Left hindlimb (tissue), 1 donor: ENCODE measurements at regions not wholly inside any gene's neighbourhood (a gene's known extent, or its start where the extent isn't known, plus 50 kb on each side); places are given as distances from the start of the nearest gene placed in this dataset.
"Not testable (repeated sequence)": the region's sequence is repeated elsewhere in the genome, so short reads cannot be mapped to it uniquely, and the experiment has no call there.

ENCODE experiments used
- DNase-seq: peaks from one replicate; pipeline ENCODE4 v3.0.0-alpha.2; 2018

DNA sequence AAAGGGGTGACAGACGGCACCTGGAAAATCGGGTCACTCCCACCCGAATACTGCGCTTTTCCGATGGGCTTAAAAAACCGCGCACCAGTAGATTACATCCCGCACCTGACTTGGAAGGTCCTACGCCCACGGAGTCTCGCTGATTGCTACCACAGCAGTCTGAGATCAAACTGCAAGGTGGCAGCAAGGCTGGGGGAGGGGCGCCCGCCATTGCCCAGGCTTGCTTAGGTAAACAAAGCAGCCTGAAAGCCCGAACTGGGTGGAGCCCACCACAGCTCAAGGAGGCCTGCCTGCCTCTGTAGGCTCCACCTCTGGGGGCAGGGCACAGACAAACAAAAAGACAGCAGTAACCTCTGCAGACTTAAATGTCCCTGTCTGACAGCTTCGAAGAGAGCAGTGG is 234.2 kb upstream of the ANXA10 start:
- not testable (repeated sequence) for DNase-seq

DNA sequence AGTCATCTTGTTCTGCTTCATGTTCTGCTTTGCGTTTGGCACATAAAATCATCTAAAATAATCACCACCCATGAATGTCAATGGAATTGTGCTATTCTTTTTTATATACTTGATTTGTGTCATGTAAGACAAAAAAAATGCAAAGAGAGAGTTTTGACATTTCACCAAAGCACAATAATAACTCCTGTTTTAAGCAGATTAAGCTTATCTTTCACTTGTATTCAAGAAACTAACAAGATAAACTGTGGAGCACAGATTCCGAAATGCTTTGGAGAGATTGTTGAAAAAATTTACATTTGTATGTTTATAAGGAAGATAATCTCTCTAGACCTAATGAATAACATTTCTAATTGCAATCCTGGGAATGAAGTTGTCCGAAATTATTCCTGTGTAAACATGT is 225.1 kb upstream of the ANXA10 start:
- no peak for DNase-seq

DNA sequence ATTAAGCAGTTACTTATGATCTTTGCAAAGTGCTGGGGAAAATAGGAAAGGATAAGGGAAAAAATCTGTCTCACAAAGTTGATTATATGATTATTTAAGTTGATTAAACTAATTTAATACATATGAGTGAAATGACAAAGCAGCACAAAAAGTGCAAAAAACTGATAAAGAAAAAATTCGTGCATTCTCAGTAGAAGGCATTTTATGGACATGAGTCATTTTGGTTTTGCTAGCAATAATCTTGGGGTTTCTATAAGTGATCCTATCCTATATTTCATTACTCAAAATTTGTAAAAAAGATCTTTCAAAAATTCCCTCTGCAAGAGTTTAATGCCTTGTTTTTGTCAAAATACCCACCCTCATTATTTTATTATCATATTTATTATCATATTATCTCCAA is 224.2 kb upstream of the ANXA10 start:
- no peak for DNase-seq

DNA sequence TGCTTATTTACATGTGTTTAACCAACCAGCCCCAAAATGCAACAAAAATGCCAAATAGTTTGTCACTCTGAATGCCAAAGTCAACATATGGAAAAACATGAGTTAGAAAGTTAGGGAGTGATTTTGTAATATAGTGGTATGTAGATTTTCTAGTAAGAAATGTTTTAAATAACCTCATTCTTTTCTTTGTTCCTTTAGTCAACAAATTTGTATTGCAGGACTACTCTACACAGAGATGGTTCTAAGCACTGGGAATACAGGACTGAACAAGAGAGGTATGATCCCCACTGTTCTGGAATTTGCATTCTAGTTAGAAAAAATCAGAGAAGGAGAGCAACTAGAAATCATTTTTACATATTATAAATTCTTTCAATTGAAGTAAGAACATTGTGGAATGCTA is 218.8 kb upstream of the ANXA10 start:
- DNase-seq = no peak

DNA sequence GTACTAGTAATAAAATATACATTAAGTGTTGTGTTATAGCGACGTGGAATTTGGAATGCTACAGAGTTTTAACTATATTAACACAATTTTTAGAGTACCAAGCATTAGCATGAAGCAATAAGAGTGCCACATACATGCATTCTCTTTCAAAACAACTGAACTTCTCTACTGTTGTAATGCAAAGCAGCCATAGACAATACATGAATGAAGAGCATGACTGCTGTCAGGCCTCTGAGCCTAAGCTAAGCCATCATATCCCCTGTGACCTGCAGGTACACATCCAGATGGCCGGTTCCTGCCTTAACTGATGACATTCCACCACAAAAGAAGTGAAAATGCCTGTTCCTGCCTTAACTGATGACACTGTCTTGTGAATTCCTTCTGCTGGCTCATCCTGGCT is 216.2 kb upstream of the ANXA10 start:
- not testable (repeated sequence) for DNase-seq

DNA sequence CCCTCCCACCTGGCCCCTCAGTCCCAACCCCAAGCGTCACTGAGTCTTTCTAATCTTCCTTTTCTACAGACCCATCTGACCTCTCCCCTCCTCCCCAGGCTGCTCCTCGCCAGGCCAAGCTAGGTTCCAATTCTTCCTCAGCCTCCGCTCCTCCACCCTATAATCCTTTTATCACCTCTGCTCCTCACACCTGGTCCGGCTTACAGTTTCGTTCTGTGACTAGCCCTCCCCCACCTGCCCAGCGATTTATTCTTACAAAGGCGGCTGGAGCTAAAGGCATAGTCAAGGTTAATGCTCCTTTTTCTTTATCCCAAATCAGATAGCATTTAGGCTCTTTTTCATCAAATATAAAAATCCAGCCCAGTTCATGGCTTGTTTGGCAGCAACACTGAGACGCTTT is 214.5 kb upstream of the ANXA10 start:
- not testable (repeated sequence) for DNase-seq

DNA sequence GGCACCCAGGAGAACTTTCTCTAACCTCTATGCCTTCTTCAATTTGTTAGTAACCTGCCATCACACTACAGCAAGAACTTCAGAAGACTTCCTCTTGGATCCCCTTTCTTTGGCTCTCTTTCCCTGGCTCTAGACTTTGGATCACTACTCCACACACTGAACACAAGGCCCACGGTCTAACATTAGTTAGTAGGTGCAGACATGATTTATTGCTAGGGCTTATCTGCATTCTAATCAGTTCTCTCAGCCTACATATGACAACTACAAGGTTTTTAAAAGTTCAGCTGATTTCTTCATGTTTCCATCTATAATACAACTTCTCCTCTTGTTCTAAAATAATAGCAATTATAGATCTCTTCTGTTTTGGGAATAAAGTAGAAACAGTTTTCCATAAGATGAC is 209.1 kb upstream of the ANXA10 start:
- DNase-seq = no peak

DNA sequence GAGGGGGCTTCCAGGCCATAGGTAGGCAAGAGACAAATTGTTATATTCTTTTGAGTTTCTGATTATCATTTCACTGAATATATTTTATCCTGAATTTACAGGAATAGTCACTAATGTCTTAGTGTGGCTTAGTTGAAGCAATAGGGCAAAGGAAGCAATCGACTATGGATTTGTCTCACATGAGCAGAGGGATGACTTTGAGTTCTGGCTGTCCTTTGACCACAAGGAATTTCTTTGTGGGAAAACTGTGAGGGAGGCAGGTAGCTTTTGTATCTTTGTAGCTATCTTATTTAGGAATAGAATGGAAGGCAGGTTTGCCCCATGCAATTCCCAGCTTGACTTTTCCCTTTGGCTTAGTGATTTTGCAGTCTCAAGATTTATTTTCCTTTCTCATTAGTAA is 207.3 kb upstream of the ANXA10 start:
- no peak for DNase-seq

DNA sequence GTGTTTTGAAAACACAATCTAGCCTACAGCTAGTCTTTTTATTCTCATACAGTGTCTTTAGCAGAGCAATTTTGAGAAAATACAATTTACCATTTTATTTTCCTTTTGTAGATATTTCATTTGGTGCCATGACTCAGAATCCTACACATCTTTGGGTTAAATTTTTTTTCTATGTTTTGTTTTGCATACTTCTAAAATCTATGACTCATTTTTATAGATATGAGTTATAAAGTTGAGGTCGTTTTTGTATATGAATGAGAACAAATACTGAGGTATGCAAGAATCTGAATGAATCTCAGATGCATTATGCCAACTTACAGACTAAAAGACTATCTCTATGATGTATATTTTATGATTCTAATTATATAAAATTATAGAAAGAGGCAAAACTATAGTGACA is 206.5 kb upstream of the ANXA10 start:
- no peak for DNase-seq

DNA sequence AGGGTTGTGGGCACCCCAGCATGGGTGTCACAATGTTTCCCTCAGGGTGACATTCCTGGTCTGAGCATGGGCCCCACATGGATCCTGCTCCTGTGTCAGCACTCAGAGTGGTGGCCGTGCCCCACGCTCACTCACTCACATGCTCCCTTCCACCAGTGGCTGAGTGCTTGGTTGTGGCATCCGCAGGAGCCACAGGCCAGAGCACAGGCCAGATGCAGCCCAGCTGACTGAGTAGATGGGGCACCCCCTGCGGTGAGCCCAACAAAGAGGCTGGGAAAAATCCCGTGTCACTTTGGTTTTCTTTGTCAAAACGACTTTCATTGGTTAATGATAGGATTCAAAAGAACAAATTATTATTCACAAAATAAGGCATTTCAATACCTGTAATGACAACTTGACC is 204.6 kb upstream of the ANXA10 start:
- DNase-seq = no peak

DNA sequence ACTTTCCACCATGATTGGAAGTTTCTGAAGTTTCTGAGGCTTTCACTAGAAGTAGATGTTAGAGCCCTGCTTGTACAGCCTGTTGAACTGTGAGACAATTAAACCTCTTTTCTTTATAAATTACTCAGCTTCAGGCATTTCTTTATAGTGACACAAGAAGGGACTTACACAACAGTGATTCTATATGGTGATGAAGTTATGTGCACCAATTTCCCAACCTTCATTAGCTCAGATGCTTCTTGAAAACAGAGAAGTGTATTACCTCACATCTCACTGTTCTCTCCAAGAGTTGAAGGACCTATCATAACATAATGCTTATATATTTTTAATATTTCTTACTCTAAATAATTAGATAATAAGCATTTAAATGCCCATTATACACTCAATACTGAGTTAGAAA is 202.1 kb upstream of the ANXA10 start:
- DNase-seq = no peak

DNA sequence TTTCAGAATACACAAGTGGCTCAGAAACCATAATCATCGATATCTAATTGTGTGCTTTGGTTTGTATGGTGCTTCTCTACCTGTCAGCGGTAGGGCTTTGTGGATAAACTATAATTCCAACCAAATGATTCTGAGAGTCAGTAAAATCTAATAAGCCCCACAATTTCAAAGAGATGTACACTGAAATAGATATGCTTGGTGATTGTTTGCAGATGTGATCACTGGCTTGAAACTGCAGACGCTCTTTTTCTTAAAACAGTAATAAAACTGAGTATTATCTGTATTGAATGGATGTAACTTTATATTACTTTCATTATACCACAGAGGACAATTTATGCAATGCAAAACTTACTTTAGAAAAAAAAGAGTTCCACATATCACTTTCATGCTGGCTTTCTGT is 198.8 kb upstream of the ANXA10 start:
- DNase-seq = no peak

DNA sequence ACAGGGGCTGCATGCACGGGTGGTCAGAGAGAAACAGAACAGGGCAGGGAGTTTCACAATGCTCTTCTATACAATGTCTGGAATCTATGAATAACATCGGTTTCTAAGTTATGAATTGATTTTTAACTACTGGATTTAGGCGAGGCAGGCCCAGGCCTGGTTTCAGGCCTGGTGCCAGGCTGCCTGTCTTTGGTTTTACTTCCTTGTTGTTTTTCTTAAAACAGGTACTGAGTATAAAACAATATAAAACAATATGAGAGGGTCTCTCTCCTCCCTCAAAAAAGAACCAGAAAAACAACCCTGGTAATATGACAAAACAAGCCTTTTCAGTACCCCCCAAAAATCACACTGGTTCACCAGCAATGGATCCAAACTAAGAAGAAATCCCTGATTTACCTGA is 196.1 kb upstream of the ANXA10 start:
- DNase-seq = not testable (repeated sequence)

DNA sequence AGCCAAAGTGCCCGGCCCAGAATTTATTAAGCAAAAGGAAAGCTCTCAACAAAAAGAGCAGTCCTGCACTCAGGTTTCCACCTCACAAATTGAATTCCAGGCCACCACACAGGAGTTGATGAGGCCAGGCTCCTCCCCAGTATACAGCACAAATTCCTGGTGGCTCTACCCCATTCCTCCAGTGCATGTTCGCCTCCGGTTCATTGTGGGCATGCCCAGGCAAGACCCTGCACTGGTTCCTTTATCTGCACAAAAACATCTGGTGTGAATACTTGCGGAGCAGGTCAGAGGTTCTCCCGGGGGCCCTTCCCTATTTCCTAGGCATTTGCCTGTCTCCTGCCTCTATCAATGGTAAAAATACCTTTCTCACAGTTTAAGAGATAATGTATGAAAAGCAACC is 195.2 kb upstream of the ANXA10 start:
- no peak for DNase-seq

DNA sequence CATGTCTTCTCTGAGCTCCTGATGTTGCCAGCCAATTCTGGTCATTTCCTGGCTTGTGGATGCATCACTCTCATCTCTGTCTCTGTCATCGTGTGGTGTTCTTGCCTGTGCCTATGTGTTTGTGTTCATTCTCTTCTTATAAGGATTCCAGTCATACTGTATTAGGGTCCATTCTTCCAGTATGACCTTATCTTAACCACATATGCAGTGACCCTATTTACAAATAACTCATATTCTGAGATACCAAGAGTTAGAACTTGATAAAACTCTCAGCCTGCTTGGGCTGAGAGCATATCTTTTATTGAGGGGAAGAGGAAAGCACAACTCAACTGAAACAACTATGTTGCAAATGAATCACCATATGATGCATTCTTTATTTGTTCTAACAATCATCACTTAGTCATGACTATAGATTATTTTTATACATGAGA is 189.0 kb upstream of the ANXA10 start:
- no peak for DNase-seq

DNA sequence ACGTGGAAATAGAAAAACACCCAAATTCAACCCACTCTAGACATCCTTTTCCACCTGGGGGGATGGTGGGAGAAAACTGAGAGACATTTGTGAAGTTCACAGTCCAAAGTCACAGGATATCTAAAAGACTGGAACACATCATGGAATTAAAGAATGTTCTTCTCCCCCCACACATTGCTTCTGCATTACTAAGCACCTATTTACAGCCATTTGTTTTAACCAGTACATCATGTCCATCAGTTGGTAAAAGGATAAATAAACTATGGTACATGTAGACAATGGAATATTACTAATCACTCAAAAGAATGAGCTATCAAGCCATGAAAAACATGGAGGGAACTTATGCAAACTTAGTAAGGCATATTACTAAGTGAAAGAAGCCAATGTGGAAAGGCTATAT is 185.5 kb upstream of the ANXA10 start:
- no peak for DNase-seq

DNA sequence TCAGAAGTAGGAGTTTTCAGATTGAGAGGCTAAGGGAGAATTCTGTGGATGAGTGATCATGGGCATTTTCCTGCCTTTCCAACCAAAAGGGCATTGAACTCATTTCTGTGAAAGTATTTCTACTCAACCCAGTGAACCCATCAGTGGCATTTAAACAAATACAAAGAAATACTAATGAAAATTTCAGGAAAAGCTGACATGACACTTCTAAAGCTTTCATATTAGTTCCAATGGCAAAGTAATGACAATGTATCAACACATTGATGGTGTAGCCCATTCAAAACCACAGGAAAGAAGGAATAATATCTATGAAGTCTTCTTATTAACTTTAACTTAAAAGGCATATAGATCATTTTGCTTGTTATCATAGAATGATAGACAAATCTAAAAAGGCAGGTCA is 183.5 kb upstream of the ANXA10 start:
- no peak for DNase-seq

DNA sequence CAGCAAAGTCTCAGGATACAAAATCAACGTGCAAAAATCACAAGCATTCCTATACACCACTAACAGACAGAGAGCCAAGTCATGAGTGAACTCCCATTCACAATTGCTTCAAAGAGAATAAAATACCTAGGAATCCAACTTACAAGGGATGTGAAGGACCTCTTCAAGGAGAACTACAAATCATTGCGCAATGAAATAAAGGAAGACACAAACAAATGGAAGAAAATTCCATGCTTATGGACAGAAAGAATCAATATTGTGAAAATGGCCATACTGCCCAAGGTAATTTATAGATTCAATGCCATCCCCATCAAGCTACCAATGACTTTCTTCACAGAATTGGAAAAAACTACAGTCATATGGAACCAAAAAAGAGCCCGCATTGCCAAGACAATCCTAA is 179.8 kb upstream of the ANXA10 start:
- not testable (repeated sequence) for DNase-seq

DNA sequence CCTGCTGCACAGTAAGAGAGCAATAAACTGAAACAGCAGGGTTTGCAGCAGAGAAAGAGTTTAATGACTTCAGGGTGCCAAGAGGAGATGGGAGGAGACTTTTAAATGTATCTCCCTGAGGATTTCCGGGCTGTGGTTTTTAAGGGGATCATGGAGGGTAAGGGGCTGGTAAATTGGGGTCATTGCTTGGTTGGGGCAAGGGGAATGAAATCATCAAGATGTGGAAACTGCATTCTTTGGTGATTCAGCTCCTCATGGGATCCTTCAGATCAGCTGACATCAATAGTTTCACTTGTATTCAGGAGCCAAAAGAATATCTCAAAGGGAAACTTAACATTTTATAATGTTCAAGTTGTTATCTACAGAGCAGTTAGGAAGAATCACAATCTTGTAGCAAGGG is 174.3 kb upstream of the ANXA10 start:
- no peak for DNase-seq

DNA sequence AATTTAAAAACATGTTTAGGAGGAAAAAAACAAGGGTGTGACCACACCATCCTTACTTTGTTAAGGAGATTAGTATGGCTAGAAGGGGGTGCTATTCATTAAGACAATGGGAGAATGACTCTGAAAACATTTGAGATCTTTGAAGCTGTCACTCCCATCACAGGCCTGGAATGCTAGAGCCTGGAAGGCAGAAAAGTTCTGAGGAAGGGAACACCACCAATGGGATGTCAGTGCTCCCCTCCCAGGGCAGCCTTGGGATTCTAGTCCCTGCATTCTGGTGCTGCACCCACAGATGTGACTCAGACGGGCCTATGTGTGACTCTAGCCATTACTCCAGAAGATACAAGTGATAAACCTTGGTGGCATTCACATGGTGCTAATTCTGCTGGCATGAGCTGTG is 162.2 kb upstream of the ANXA10 start:
- no peak for DNase-seq

DNA sequence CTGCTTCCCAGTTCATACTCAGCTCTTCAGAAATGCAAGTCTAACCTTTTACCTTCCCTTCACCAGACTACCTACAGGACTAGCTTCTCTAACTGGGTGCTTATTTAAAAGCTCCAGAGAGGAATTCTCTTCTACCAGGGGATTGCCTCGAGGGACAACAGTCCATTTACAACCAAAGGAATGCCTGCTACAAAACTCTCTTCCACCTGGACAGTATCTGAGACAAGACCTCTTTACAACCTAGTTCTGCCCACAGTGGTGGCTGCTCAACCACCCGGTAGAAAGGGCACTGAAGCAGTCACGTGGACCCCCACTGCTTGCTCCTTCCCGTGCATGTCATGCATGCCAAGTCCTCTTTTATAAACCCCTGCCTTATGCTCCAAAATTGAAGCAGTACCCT is 158.1 kb upstream of the ANXA10 start:
- DNase-seq = no peak

DNA sequence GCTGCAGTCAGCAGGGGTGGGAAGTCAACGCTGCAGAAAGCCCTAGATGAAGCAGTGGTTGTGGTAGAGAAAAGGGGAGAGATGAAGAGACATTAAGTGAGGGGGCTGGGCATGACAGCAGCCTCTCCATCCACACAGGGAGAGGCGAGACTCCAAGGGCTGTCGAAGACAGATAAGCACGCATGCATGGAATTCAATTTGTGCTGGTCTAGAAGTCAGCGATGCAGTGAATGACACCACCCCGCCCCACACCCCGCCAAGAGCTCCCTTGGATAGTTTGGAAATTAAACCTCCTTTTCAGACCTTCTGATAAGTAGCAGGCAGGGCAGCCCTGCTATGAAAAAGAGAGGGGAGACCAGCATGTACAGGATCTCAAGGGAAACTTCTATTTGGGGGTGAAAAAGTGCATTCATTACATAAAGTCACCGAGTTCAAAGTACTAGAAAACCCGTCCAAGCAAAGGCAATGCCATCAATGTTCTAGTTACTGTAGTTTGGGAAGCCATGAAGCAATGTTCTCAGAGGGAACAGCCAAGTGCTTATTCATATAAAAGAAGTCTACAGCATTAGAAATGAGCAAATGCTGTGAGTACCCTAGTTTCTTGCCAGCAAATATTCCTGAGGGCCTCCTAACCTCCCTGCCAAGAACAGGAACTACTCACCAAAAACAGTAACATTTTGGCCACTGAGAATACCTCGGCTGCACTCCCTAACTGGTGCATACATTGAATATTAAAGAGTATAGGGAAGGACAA is 152.3 kb upstream of the ANXA10 start:
- no peak for DNase-seq

DNA sequence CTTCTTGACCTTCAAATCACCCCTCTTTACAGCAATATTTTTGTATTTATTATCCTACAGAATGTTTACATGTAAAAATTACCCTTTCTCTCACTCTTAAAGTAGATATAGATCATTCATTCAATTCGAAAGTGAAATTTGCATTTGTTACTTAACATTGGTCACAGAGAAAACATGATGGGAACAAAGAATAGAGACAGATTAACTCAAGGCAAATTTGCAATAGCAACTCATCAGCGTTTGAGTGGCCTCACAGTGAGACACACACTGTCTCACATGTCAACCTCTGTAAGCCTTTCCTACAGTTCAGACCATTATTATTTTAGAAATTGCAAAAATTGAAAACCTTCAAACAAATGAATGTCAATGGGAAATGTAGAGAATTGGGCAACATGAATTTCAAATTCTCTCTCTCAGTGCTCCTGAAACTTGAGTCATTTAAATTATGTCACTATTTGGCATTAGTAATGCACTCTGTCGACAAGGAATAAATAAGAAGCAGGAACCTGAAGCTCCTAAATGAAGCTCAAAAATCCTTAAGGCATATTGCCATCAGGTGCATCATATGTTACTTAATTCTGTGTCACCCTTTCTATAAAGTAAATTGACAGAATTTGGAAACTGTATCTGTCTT is 148.3 kb upstream of the ANXA10 start:
- no peak for DNase-seq

DNA sequence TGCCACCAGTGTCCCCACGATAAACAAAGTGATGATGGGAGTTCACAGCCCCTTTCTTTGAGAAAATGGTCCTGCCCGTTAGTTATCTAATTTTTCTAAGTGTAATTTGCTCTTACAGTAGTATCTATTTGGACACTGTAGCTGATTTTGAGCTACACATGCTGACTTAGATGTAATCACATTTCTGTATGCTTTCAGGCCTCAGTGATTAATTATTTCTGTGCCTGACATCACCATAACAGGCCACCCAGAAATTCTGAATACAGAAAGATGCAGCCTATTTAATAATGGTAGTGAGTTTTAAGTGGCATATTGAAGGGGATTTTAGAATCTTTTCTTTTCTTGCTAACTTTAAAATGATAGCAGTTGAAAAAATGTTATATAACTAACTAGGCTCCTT is 147.6 kb upstream of the ANXA10 start:
- no peak for DNase-seq

DNA sequence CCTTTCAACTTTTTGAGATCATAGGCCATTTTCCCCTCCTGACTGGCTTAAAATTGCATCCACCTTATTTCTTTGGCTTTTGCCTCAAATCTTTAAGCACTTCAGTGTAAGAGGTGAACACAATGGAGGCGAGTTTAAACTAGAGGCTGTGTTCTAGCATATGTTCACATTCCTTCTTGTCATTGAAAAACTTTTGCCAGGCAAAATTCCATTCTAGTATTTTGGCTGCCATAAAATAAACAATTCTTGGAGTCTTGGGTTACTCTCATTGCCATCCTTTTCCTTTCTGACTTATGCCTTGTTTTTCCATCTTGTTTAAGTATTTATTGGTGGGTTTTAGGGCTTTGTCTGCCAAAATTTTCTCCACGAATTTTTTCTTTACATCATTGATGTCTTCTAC is 137.3 kb upstream of the ANXA10 start:
- DNase-seq = no peak
